HepG2 (cell line): ENCODE measurements at regions not wholly inside any gene's neighbourhood (a gene's known extent, or its start where the extent isn't known, plus 50 kb on each side); places are given as distances from the start of the nearest gene placed in this dataset.

Source experiments
- ATAC-seq: fragments of 200-7000 bp; cut with Tn5 transposase; 3 replicates; pipeline ENCODE4 v1.9.1; 2020; ENCODE audit warnings: mild to moderate bottlenecking, moderate library complexity
- BruUV-seq: library from RNA; stranded (reverse); fragments of 400-500 nt; replicated peaks from 2 replicates; lab custom pipeline; 2021; lab: Mats Ljungman, UMichigan
- CTCF ChIA-PET: fragments of 300-600 bp; formaldehyde crosslinking; extraction: SDS; loops from one replicate; lab custom pipeline; 2021; ENCODE audit warnings: low total read pairs, inconsistent platforms, low intra/inter-chr PET ratio; lab: Yijun Ruan, JAX
- POLR2A ChIA-PET: fragments of 350-600 bp; sonication (Branson Sonifier 250); formaldehyde crosslinking; loops from one replicate; lab custom pipeline; 2020; ENCODE audit warnings: antibody characterized with exemption, inconsistent platforms; lab: Yijun Ruan, JAX
- DNase-seq: peaks from one replicate; pipeline ENCODE4 v3.0.0-alpha.2; 2015; ENCODE audit warnings: low spot score
- FAIRE-seq: peaks from 3 replicates; lab custom pipeline; 2011; peaks lifted over from hg19 to GRCh38; lab: Jason Lieb, UNC
- H2AFZ ChIP-seq: one replicate; pipeline ENCODE4 v1.6.1; 2011; ENCODE audit warnings: low read length, inconsistent platforms
- H3K27ac ChIP-seq: fragments of 300-600 bp; 3 replicates; pipeline ENCODE4 v1.8.0; 2011; ENCODE audit warnings: mixed run types, mild to moderate bottlenecking, mixed read lengths, low read length, inconsistent platforms; ENCODE audit not compliant: insufficient read depth; ENCODE audit errors: extremely low read length
- H3K27me3 ChIP-seq, 2 experiments: fragments of 200-600 bp in 1 of 2; 2 replicates in 1 of 2; 3 replicates in 1 of 2; pipeline versions ENCODE4 v1.6.0 to v1.8.0; 2011; ENCODE audit warnings: low read length in 2 of 2, mild to moderate bottlenecking in 2 of 2, moderate library complexity in 2 of 2, inconsistent platforms in 1 of 2; ENCODE audit not compliant: insufficient read depth in 2 of 2, control insufficient read depth in 1 of 2
- H3K36me3 ChIP-seq, 2 experiments: fragments of 200-600 bp in 1 of 2; replicated peaks in 1 of 2; 2 replicates in 1 of 2; 3 replicates in 1 of 2; pipeline versions ENCODE4 v1.5.1 to v1.8.0; 2011; ENCODE audit warnings: low read length in 2 of 2, inconsistent platforms in 1 of 2; ENCODE audit not compliant: insufficient read depth in 2 of 2, control insufficient read depth in 1 of 2
- H3K4me1 ChIP-seq: 2 replicates; pipeline ENCODE4 v1.5.1; 2012; ENCODE audit warnings: low read length, inconsistent platforms; ENCODE audit not compliant: insufficient read depth
- H3K4me2 ChIP-seq: 2 replicates; pipeline ENCODE4 v1.6.0; 2011; ENCODE audit warnings: low read depth, low read length, inconsistent platforms
- H3K4me3 ChIP-seq, 3 experiments: fragments of 200-600 bp in 1 of 3; sonication (generic), shearing (Covaris generic) in 1 of 3; replicated peaks in 1 of 3; 2 replicates each; pipeline ENCODE4 v1.5.1; 2011 to 2016; ENCODE audit warnings: low read length in 3 of 3, inconsistent platforms in 2 of 3, low read depth in 2 of 3, mild to moderate bottlenecking in 2 of 3, control low read depth in 1 of 3, mixed read lengths in 1 of 3; ENCODE audit not compliant: insufficient read depth in 1 of 3
- H3K79me2 ChIP-seq: one replicate; pipeline ENCODE4 v1.6.1; 2011; ENCODE audit warnings: low read length, inconsistent platforms; ENCODE audit not compliant: insufficient read depth
- H3K9ac ChIP-seq: 2 replicates; pipeline ENCODE4 v1.6.0; 2011; ENCODE audit warnings: mild to moderate bottlenecking, low read depth, low read length, inconsistent platforms; ENCODE audit not compliant: insufficient read depth
- H3K9me3 ChIP-seq: 2 replicates; pipeline ENCODE4 v1.5.1; 2012; ENCODE audit warnings: mild to moderate bottlenecking, low read length
- H4K20me1 ChIP-seq: 2 replicates; pipeline ENCODE4 v1.6.0; 2011; ENCODE audit warnings: inconsistent platforms, mild to moderate bottlenecking, low read length, moderate library complexity; ENCODE audit not compliant: insufficient read depth
- NBN ChIP-seq: fragments of 450-650 bp; conservative IDR thresholded peaks from 2 replicates; pipeline ENCODE4 v1.6.1; 2017
- PAX8 ChIP-seq: sonication (generic); formaldehyde crosslinking; IDR thresholded peaks from 2 replicates; pipeline ENCODE4 v1.8.0; 2022; ENCODE audit warnings: mild to moderate bottlenecking, missing genetic modification reagents, borderline replicate concordance
- SOX13 ChIP-seq, 3 experiments: fragments of 450-650 bp in 1 of 3; sonication (generic) in 1 of 3; formaldehyde crosslinking in 1 of 3; IDR thresholded peaks in 2 of 3; conservative IDR thresholded peaks in 1 of 3; 2 replicates each; pipeline versions ENCODE4 v1.5.0 to v1.6.1; 2016 to 2020; ENCODE audit warnings: antibody characterized with exemption in 1 of 3, mild to moderate bottlenecking in 1 of 3, missing compliant biosample characterization in 1 of 3, missing genetic modification reagents in 1 of 3, moderate library complexity in 1 of 3
- ZNF414 ChIP-seq: sonication (generic); formaldehyde crosslinking; IDR thresholded peaks from 2 replicates; pipeline ENCODE4 v1.5.0; 2020; ENCODE audit warnings: missing genetic modification reagents
- ZNF776 ChIP-seq: sonication (generic); formaldehyde crosslinking; IDR thresholded peaks from 2 replicates; pipeline ENCODE4 v1.4.0; 2020; ENCODE audit warnings: mild to moderate bottlenecking, missing genetic modification reagents
- WGBS: methylation state at CpG from one replicate; pipeline ENCODE4 v1.1.6; 2017; ENCODE audit warnings: low lambda C conversion rate; 5-methylcytosine and 5-hydroxymethylcytosine counted together
- in situ Hi-C: cut with HindIII; loops from 2 replicates; pipeline ENCODE4 v1.10.0; 2017; ENCODE audit warnings: low pct_unique_long_range_greater_than_20kb; ENCODE audit not compliant: extremely low pct_ligation_motif_present
- intact Hi-C: fragments of 100-400 bp; cut with micrococcal nuclease; formaldehyde crosslinking; loops from one replicate; pipeline ENCODE4 v1.10.0; 2022; ENCODE audit not compliant: unreplicated experiment
- TF ChIP-seq, protein P1 (sequence below): sonication (generic); formaldehyde crosslinking; IDR thresholded peaks from 2 replicates; pipeline ENCODE4 v1.4.0; 2020; ENCODE audit warnings: missing genetic modification reagents
- TF ChIP-seq, protein P2 (sequence below): sonication (generic); formaldehyde crosslinking; IDR thresholded peaks from 2 replicates; pipeline ENCODE4 v1.4.0; 2020; ENCODE audit warnings: missing genetic modification reagents, mild to moderate bottlenecking, borderline replicate concordance

GRCh38 chr6:156557251-156557910, 219.8 kb upstream of the ARID1B start (continued):
- no peak for TF ChIP-seq SOX13 (IDR thresholded peaks at IDR 0.05)
- TF ChIP-seq SOX13 (CRISPR knock-in tag; conservative IDR thresholded peaks at IDR 0.05 in 1 of 2, IDR thresholded peaks at IDR 0.05 in 1 of 2), result peak in 1 of 2 experiments; percentile 16; a peak in 1 of 4 replicates
- TF ChIP-seq, protein P1, sequence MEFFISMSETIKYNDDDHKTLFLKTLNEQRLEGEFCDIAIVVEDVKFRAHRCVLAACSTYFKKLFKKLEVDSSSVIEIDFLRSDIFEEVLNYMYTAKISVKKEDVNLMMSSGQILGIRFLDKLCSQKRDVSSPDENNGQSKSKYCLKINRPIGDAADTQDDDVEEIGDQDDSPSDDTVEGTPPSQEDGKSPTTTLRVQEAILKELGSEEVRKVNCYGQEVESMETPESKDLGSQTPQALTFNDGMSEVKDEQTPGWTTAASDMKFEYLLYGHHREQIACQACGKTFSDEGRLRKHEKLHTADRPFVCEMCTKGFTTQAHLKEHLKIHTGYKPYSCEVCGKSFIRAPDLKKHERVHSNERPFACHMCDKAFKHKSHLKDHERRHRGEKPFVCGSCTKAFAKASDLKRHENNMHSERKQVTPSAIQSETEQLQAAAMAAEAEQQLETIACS (CRISPR knock-in tag), result no peak
- TF ChIP-seq NBN, result no peak

GRCh38 chr6:156556811-156557210, 220.4 kb upstream of the ARID1B start:
- Histone ChIP-seq H3K36me3 (no peaks in the 10 kb centered on the region), H3K27ac (no peak overlapping the region), H4K20me1 (no peaks in the 10 kb centered on the region), H3K4me2 (no peak overlapping the region), H3K9ac (no peak overlapping the region), H3K27me3 (peaks cover 0 to 34% of the 10 kb centered on the region in 2 experiments; a peak in 2 of 5 replicates), H3K79me2 (no peaks in the 10 kb centered on the region), H2AFZ (no peak overlapping the region), H3K9me3 (no peaks in the 10 kb centered on the region), H3K4me1 (no peaks in the 10 kb centered on the region), H3K4me3 (no peak overlapping the region)
- WGBS, result 20% methylated on average over 5 of the region's 5 CpGs
- CTCF ChIA-PET, result no interaction called here
- no TSS peak for BruUV-seq
- TF ChIP-seq ZNF776 (no peak), PAX8 (CRISPR knock-in tag) (no peak), ZNF414 (CRISPR knock-in tag) (no peak)
- TF ChIP-seq, protein P2, sequence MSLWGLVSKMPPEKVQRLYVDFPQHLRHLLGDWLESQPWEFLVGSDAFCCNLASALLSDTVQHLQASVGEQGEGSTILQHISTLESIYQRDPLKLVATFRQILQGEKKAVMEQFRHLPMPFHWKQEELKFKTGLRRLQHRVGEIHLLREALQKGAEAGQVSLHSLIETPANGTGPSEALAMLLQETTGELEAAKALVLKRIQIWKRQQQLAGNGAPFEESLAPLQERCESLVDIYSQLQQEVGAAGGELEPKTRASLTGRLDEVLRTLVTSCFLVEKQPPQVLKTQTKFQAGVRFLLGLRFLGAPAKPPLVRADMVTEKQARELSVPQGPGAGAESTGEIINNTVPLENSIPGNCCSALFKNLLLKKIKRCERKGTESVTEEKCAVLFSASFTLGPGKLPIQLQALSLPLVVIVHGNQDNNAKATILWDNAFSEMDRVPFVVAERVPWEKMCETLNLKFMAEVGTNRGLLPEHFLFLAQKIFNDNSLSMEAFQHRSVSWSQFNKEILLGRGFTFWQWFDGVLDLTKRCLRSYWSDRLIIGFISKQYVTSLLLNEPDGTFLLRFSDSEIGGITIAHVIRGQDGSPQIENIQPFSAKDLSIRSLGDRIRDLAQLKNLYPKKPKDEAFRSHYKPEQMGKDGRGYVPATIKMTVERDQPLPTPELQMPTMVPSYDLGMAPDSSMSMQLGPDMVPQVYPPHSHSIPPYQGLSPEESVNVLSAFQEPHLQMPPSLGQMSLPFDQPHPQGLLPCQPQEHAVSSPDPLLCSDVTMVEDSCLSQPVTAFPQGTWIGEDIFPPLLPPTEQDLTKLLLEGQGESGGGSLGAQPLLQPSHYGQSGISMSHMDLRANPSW (CRISPR knock-in tag), result no peak
- POLR2A ChIA-PET, result no interaction called here
- FAIRE-seq, result no peak
- no peak for DNase-seq
- in situ Hi-C loops (loop anchor here (25.0 kb wide), 3 partner anchors 205 to 630 kb away; no protein-coding TSS in a partner anchor), intact Hi-C loops (no loop called here)
- no peak for ATAC-seq
